Gastroesophageal sphincter (tissue), 4 donors: ENCODE measurements at regions not wholly inside any gene's neighbourhood (a gene's known extent, or its start where the extent isn't known, plus 50 kb on each side); places are given as distances from the start of the nearest gene placed in this dataset.

ENCODE experiments used
- ATAC-seq: fragments of 150-250 bp; one replicate; pipeline ENCODE4 v1.9.1; 2016; ENCODE audit warnings: mild to moderate bottlenecking, moderate library complexity
- H3K27ac ChIP-seq, 4 donors: fragments of 200-600 bp; sonication (generic) in 3 of 4; 1 replicate in 3 of 4; 2 replicates in 1 of 4; pipeline ENCODE4 v1.5.1; 2016 to 2019
- H3K27me3 ChIP-seq: fragments of 200-600 bp; sonication (generic); one replicate; pipeline ENCODE4 v1.5.1; 2019
- H3K36me3 ChIP-seq, 2 donors: fragments of 200-600 bp; sonication (generic); one replicate each; pipeline ENCODE4 v1.5.1; 2019; ENCODE audit warnings: control low read depth in 1 of 2
- H3K4me1 ChIP-seq, 3 donors: fragments of 200-600 bp; sonication (generic); 1 replicate in 2 of 3; 2 replicates in 1 of 3; pipeline ENCODE4 v1.5.1; 2016 to 2019; ENCODE audit warnings: control low read depth in 2 of 3
- H3K4me3 ChIP-seq, 2 donors: fragments of 200-600 bp; sonication (generic); one replicate each; pipeline ENCODE4 v1.5.1; 2019; ENCODE audit warnings: mild to moderate bottlenecking in 1 of 2, moderate library complexity in 1 of 2
- H3K9me3 ChIP-seq, 3 donors: fragments of 200-600 bp; sonication (generic); one replicate each; pipeline ENCODE4 v1.5.1; 2017 to 2019; ENCODE audit warnings: control low read depth in 2 of 3
- EP300 ChIP-seq: sonication (generic); formaldehyde crosslinking; IDR thresholded peaks from one replicate; pipeline ENCODE4 v1.6.1; 2017; ENCODE audit warnings: antibody characterized with exemption, mild to moderate bottlenecking
- POLR2A ChIP-seq, 2 donors: fragments of 450-650 bp; IDR thresholded peaks; one replicate each; pipeline ENCODE4 v1.6.1; 2017; ENCODE audit warnings: antibody characterized with exemption in 2 of 2, mild to moderate bottlenecking in 2 of 2, moderate library complexity in 1 of 2
- POLR2AphosphoS5 ChIP-seq: sonication (generic); formaldehyde crosslinking; IDR thresholded peaks from one replicate; pipeline ENCODE4 v1.6.1; 2017; ENCODE audit warnings: antibody characterized with exemption
- WGBS, 2 donors: methylation state at CpG; one replicate each; pipeline ENCODE4 v1.1.5; 2018; ENCODE audit warnings: low coverage in 1 of 2; 5-methylcytosine and 5-hydroxymethylcytosine counted together
- TF ChIP-seq, protein P1 (sequence below), 4 experiments: fragments of 200-600 bp in 2 of 4; fragments of 450-650 bp in 2 of 4; sonication (generic) in 1 of 4; IDR thresholded peaks; one replicate each; pipeline ENCODE4 v1.5.1; 2017 to 2019; ENCODE audit warnings: antibody characterized with exemption in 4 of 4, mild to moderate bottlenecking in 2 of 4, moderate library complexity in 2 of 4

GRCh38 chr10:28924717-28925116, 247.4 kb downstream of the BAMBI start:
- Histone ChIP-seq H3K36me3 (no peaks in the 10 kb centered on the region), H3K4me3 (no peak overlapping the region), H3K27me3 (peaks cover 9% of the 10 kb centered on the region), H3K27ac (no peak overlapping the region), H3K4me1 (no peaks in the 10 kb centered on the region), H3K9me3 (no peaks in the 10 kb centered on the region)
- 67 to 82% methylated on average over 2 to 3 of the region's 10 CpGs for WGBS, 2 donors
- ATAC-seq: no peak
- TF ChIP-seq EP300 (no peak), POLR2A (IDR thresholded peaks at IDR 0.05) (no peak), POLR2AphosphoS5 (no peak)
- TF ChIP-seq, protein P1, sequence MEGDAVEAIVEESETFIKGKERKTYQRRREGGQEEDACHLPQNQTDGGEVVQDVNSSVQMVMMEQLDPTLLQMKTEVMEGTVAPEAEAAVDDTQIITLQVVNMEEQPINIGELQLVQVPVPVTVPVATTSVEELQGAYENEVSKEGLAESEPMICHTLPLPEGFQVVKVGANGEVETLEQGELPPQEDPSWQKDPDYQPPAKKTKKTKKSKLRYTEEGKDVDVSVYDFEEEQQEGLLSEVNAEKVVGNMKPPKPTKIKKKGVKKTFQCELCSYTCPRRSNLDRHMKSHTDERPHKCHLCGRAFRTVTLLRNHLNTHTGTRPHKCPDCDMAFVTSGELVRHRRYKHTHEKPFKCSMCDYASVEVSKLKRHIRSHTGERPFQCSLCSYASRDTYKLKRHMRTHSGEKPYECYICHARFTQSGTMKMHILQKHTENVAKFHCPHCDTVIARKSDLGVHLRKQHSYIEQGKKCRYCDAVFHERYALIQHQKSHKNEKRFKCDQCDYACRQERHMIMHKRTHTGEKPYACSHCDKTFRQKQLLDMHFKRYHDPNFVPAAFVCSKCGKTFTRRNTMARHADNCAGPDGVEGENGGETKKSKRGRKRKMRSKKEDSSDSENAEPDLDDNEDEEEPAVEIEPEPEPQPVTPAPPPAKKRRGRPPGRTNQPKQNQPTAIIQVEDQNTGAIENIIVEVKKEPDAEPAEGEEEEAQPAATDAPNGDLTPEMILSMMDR (IDR thresholded peaks at IDR 0.05): no peak

DNA sequence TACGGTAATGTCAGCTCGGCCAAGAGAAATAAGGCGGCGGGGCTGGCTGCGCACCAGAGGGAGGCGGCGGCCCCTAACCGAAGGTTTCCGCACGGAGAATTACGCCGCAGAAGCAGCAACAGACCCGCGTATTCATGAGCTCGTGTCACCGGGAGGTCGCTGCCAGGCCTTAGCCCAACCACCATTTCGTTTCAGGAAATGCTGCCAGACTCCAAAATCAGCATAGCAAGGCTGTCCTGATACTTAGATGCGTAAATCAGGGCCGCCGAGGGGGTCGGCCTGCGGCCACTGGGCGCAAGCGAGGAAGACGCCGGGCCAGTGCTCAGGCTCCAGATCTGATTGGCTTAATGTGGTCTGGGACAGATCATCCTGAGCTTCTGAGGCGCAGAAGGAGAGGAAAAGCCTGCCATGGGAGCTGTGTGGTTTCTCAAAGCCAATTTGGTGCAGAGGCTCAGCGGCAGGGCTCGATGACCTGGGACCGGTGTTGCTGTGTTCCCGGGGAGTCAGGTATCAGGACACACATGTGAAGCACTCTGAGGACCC, 247.9 kb downstream of the BAMBI start:
- no peak overlapping the region for H3K4me3 ChIP-seq

DNA sequence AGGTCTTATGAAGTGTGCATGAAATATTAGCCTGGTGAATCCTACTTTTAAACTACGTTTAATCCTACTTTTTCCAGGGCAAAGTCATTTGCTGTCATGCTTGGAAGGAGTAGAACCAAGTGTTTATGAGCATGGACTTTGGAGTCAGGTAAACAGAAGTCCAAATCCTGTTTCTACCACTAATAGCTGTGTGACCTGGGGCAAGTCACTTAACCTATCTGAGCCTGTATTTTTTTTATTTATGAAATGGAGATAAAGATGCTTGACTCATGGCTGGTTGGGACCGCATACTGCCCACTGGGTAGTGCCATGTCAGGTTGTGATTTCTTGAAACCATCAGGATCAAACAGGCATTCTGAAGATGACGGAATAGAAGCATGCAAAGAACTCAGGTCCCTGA, 249.6 kb downstream of the BAMBI start:
- WGBS, 2 donors: 76 to 84% methylated on average over 3 of the region's 3 CpGs
- Histone ChIP-seq H3K9me3 (no peaks in the 10 kb centered on the region), H3K4me3 (no peak overlapping the region), H3K4me1 (no peaks in the 10 kb centered on the region), H3K27ac (no peak overlapping the region), H3K27me3 (peaks cover 5% of the 10 kb centered on the region), H3K36me3 (no peaks in the 10 kb centered on the region)
- TF ChIP-seq POLR2AphosphoS5 (no peak), POLR2A (IDR thresholded peaks at IDR 0.05) (no peak), EP300 (no peak)
- TF ChIP-seq, protein P1 (IDR thresholded peaks at IDR 0.05): no peak
- ATAC-seq: no peak

More for the DNA sequence above, 247.9 kb downstream of the BAMBI start:
- no peak for ATAC-seq
- Histone ChIP-seq H3K27me3 (peaks cover 7% of the 10 kb centered on the region), H3K36me3 (no peaks in the 10 kb centered on the region), H3K27ac (no peak overlapping the region), H3K4me1 (no peaks in the 10 kb centered on the region), H3K9me3 (no peaks in the 10 kb centered on the region)
- no peak for TF ChIP-seq POLR2A (IDR thresholded peaks at IDR 0.05)
- no peak for TF ChIP-seq EP300
- TF ChIP-seq, protein P1 (IDR thresholded peaks at IDR 0.05): no peak
- no peak for TF ChIP-seq POLR2AphosphoS5
- 52 to 60% methylated on average over 2 to 15 of the region's 32 CpGs for WGBS, 2 donors

GRCh38 chr10:28928484-28928883, 251.2 kb downstream of the BAMBI start:
- H3K27ac ChIP-seq: no peak overlapping the region
- no peaks in the 10 kb centered on the region for H3K4me1 ChIP-seq
- H3K9me3 ChIP-seq: no peaks in the 10 kb centered on the region
- H3K27me3 ChIP-seq: no peaks in the 10 kb centered on the region
- TF ChIP-seq POLR2AphosphoS5 (no peak), EP300 (no peak)
- no peak for ATAC-seq
- H3K4me3 ChIP-seq: no peak overlapping the region
- no peaks in the 10 kb centered on the region for H3K36me3 ChIP-seq
- 83% methylated on average over 2 of the region's 2 CpGs; no CpG with 5 or more reads in 1 of the 2 donors for WGBS, 2 donors

DNA sequence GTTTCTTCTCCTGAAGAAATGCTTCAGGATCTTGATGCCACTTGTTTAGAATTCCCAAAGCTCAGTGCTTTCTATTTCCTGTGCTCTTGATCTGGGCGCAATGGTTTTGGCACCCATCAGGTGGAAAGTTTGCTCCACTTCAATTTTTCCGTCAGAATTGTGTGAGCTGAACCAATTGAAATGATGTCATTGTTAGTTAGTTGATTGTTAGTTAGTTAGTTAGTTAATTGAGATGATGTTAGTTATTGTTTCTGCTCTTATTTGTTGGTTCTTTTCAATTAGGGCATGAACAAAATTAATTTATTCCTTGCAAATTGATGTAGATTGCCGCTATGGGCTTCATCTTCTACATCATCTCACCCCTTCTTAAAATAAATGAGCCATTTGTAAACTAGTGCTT, 252.6 kb downstream of the BAMBI start:
- no peak for ATAC-seq
- no peaks in the 10 kb centered on the region for H3K9me3 ChIP-seq
- H3K36me3 ChIP-seq: no peaks in the 10 kb centered on the region
- no peak overlapping the region for H3K27ac ChIP-seq
- TF ChIP-seq EP300 (no peak), POLR2AphosphoS5 (no peak), POLR2A (IDR thresholded peaks at IDR 0.05) (no peak)
- TF ChIP-seq, protein P1 (IDR thresholded peaks at IDR 0.05): no peak
- 88 to 90% methylated on average over 2 to 3 of the region's 3 CpGs for WGBS, 2 donors
- no peak overlapping the region for H3K4me3 ChIP-seq
- no peaks in the 10 kb centered on the region for H3K27me3 ChIP-seq
- no peaks in the 10 kb centered on the region for H3K4me1 ChIP-seq
